Activated CD4-positive, alpha-beta T cell treated with anti-CD3 and anti-CD28 coated beads, Interleukin-2, amount 50 U/mL, for 4 hours (primary cell): ENCODE measurements at regions not wholly inside any gene's neighbourhood (a gene's known extent, or its start where the extent isn't known, plus 50 kb on each side); places are given as distances from the start of the nearest gene placed in this dataset.
"Not testable (repeated sequence)": the region's sequence is repeated elsewhere in the genome, so short reads cannot be mapped to it uniquely, and the experiment has no call there.

ENCODE experiments used
- DNase-seq, 2 experiments: peaks; one replicate each; pipeline ENCODE4 v3.0.0-alpha.2; 2020

GRCh38 chr2:83862600-83862999 is 596.5 kb downstream of the SUCLG1 start:
- DNase-seq: no peak

- DNase-seq: no peak
Observed at GRCh38 chr2:83860320-83860719, 598.8 kb downstream of the SUCLG1 start.

GRCh38 chr2:83859553-83859952 is 599.5 kb downstream of the SUCLG1 start:
- DNase-seq: no peak

GRCh38 chr2:83851066-83851465 is 608.0 kb downstream of the SUCLG1 start:
- DNase-seq: no peak

GRCh38 chr2:83850071-83850725 is 608.9 kb downstream of the SUCLG1 start:
- DNase-seq: no peak

- DNase-seq: no peak
Observed at GRCh38 chr2:83844490-83844889, 614.6 kb downstream of the SUCLG1 start.

GRCh38 chr2:83842421-83842820 is 616.7 kb downstream of the SUCLG1 start:
- DNase-seq: no peak

- DNase-seq: no peak
Observed at GRCh38 chr2:83837823-83838222, 621.3 kb downstream of the SUCLG1 start.

- DNase-seq: no peak
Observed at GRCh38 chr2:83827618-83828017, 631.5 kb downstream of the SUCLG1 start.

- no peak for DNase-seq
Observed at GRCh38 chr2:83826577-83826976, 632.5 kb downstream of the SUCLG1 start.

GRCh38 chr2:83823229-83823628 is 635.9 kb downstream of the SUCLG1 start:
- DNase-seq: no peak

- DNase-seq: no peak
Observed at GRCh38 chr2:83817511-83817910, 641.6 kb downstream of the SUCLG1 start.

- no peak for DNase-seq
Observed at GRCh38 chr2:83808878-83809277, 650.2 kb downstream of the SUCLG1 start.

GRCh38 chr2:83802604-83803003 is 656.5 kb downstream of the SUCLG1 start:
- no peak for DNase-seq

GRCh38 chr2:83795777-83796176 is 663.3 kb downstream of the SUCLG1 start:
- no peak for DNase-seq

GRCh38 chr2:83790467-83790866 is 668.6 kb downstream of the SUCLG1 start:
- DNase-seq: not testable (repeated sequence)

- not testable (repeated sequence) for DNase-seq
Observed at GRCh38 chr2:83789674-83790073, 669.4 kb downstream of the SUCLG1 start.

GRCh38 chr2:83788938-83789566 is 670.0 kb downstream of the SUCLG1 start:
- DNase-seq: not testable (repeated sequence)

GRCh38 chr2:83787189-83787588 is 671.9 kb downstream of the SUCLG1 start:
- no peak for DNase-seq

- no peak for DNase-seq
Observed at GRCh38 chr2:83786140-83786539, 672.9 kb downstream of the SUCLG1 start.

- DNase-seq: no peak
Observed at GRCh38 chr2:83784947-83785346, 674.1 kb downstream of the SUCLG1 start.

- no peak for DNase-seq
Observed at GRCh38 chr2:83784315-83784714, 674.8 kb downstream of the SUCLG1 start.

- DNase-seq: no peak
Observed at GRCh38 chr2:83782122-83782521, 677.0 kb downstream of the SUCLG1 start.

GRCh38 chr2:83764447-83765005 is 694.6 kb downstream of the SUCLG1 start:
- DNase-seq: no peak

GRCh38 chr2:83757329-83757728 is 701.8 kb downstream of the SUCLG1 start:
- DNase-seq: no peak
